GM19467 (cell line): ENCODE measurements at regions not wholly inside any gene's neighbourhood (a gene's known extent, or its start where the extent isn't known, plus 50 kb on each side); places are given as distances from the start of the nearest gene placed in this dataset.
"Not testable (repeated sequence)": the region's sequence is repeated elsewhere in the genome, so short reads cannot be mapped to it uniquely, and the experiment has no call there.

Source experiments
- ATAC-seq: cut with Tn5 transposase; IDR thresholded peaks from one replicate; pipeline ENCODE4 v1.9.1; 2021; ENCODE audit warnings: mild to moderate bottlenecking, moderate library complexity; ENCODE audit not compliant: unreplicated experiment

DNA sequence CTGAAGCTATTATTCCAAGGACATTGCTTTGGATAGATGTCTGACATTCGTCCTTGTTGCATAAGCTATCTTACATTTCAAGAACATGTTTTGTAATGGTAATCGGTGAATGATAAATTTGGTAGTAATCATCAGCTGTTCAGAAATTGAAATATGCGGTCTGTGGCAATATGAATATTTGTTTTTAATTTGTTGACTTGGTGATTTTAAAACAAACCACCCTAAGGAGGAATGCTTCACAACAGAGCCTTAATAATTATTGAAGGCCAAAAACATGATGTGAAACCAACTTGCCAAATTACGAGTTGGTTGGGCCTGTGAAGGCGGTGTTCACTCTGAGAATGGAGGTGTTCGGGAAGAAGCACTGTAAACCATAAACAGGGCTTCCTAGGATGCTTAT lies 149.7 kb upstream of the TUT7 start:
- ATAC-seq = no peak

DNA sequence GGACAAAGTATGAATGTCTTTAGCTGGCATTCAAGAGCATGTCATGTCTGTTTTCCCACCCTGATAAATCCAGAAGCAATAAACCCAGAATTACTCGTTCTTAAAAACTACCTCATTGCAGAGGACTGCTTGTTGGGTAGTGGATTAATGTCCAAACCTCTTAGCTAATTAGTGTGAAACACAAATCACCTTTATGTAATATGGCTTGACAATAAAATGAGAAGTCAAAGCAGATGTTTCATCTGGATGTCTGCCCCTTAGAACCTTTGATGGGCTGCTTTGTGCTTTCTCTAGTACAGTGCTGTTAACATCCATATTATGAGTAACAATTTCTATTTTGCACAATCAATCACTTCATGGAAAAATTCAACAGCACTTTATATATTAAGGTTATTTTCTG lies 149.1 kb upstream of the TUT7 start:
- no peak for ATAC-seq

DNA sequence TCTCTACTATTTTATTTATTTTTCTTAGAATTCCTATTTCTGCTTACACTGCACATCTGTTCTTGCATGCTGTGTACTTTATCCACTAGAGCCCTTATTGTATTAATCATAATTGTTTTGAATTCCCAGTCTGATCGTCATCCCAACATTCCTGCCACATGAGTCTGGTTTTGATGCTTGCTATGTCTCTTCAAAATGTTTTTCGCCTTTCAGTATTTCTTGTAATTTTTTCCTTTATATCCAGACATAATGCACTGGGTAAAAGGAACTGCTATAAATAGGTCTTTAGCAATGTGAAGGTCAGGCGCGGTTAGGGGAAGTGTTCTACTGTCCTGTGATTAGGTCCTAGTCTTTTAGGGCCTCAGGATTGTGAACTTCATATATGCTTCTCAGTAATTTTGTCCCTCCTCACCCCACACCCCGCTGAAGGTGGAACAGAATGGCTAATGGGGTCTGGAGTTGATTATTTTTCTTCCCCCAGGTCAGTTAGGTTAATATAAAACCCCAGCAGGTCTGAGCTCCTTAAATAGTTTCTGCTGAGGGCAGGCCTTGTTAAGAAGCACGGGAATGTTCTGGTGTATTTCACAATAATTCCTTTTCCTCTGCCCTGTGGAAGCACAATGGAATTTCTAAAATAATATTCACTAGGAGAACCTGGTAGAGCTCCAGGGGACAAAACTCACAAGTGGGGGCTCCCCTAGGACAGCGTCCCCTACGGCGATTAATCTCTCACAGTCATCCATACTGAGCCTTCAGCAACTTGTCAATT lies 146.6 kb upstream of the TUT7 start:
- no peak for ATAC-seq

DNA sequence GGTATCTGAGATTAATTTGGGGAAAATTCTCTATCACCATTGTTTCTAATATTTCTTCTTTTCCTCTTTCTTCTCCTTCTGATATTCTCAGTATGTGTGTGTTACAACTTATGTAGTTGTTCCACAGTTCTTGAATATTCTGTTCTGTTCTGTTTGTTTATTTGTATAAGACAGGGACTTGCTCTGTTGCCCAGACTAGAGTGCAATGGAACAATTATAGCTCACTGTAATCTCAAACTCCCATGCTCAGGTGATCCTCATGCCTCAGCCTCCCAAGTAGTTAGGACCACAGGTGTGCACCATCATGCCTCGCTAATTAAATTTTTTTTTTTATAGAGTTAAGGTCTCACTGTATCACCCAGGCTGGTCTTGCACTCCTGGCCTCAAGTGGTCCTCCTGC lies 145.8 kb upstream of the TUT7 start:
- no peak for ATAC-seq

DNA sequence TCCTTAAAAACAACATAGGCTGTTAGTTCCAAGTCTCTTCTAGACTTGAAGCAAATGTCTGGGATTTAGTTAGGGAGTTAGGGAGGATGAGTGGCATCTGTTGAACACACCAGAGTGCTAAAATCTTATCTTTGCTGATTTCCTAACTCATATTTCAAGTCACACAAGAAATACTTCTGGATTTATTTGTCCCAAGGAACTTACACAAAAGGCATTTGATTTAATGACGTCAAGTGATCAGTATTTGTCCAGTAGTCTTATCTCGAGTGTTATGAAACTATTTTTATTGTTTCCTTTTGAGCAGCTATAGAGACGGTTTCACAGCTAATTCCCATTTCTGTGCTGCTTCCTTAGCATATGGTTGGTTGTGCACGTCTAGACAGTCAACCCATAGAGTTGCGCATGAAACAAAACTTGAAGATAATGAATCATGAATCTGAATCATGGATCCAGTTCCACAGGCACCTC lies 140.5 kb upstream of the TUT7 start:
- no peak for ATAC-seq

DNA sequence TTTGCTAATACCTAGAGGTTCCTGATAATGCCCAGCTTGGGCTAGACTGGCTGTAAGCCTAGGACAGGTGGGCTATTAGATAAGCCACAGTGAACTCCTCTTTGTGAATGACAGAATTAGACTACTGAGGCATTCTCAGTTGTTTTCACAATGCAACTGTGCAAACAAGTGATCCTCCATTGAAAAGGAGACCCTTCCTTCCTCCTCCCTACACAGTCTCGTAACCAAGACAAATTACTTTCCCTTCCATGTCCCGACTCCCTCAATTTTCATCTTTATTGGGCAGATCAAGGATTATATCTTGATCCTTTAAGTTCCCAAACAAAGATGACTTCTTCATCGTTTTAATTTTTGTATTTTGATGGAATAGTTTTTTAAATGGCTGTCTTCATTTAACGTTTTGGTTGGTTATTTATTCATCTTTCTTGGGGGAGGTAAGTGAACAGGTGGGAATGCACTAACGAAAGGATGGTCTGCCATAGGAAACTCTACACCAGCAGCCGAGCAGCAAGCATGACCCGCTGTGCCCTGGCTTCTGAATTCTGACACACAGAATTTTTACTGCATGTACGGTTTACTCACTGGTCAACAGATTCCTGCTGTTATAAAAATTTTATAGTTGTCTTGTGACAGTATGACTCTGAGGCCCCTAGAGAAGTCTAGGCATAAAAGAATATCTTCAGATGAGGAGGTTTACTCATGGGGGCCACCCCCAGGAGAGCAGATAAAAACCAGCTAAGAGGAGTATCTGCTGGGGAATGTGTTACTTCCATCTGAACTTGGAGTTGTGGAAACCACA lies 137.5 kb upstream of the TUT7 start:
- no peak for ATAC-seq

DNA sequence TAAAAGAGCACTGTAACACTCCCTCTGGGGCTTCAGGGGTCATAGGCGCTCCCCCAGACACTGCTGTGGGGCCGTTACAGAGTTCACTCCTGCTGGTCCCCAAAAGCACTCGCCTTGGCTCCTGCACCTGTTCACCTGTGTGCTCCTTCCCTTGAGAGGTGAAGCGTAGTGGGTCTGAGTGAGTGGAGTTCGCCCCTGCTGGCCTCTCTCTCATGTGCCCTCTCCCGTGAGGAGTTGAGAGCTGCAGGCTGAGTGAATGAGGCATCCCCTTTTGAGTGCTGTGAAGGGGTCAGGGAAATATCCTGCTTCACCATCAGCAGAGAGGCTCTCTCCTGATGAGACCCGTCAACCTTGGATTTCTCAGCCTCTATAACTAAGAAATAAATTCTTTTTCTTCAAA lies 134.6 kb upstream of the TUT7 start:
- ATAC-seq = no peak

DNA sequence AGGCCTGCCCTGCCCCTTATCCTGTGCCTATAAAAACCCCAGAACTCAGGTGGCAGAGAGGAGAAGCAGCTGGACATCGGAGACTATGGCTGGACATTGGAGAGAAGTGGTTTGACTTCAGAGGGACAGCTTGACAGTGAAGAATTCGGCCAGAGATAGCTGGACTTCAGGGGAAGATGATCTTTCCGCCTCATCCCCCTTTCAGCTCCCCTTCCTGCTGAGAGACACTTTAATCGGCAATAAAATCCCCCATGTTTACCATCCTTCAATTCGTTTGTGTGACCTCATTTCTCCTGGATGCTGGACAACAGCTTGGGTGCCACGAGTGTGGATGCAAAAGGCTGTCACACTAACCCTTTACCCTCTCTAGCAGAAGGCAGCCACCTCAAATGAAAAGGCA lies 134.1 kb upstream of the TUT7 start:
- ATAC-seq = no peak

DNA sequence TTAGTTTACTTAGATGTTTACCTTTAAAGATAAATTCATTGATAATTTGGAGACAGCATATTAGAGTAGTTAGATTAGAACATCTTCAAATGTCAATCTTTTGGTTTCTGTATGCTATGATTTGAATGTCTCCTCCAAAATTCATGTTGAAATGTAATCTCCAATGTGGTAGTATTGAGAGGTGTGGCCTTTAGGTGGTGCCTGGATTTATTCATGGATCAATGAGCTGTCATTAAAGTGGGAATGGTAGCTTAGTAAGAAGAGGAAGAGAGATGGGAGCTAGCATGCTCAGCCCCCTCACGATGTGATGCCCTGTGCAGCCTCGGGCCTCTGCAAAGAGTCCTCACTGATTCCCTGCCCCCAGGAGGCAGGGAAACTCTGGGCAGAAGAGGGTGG lies 133.6 kb upstream of the TUT7 start:
- no peak for ATAC-seq

DNA sequence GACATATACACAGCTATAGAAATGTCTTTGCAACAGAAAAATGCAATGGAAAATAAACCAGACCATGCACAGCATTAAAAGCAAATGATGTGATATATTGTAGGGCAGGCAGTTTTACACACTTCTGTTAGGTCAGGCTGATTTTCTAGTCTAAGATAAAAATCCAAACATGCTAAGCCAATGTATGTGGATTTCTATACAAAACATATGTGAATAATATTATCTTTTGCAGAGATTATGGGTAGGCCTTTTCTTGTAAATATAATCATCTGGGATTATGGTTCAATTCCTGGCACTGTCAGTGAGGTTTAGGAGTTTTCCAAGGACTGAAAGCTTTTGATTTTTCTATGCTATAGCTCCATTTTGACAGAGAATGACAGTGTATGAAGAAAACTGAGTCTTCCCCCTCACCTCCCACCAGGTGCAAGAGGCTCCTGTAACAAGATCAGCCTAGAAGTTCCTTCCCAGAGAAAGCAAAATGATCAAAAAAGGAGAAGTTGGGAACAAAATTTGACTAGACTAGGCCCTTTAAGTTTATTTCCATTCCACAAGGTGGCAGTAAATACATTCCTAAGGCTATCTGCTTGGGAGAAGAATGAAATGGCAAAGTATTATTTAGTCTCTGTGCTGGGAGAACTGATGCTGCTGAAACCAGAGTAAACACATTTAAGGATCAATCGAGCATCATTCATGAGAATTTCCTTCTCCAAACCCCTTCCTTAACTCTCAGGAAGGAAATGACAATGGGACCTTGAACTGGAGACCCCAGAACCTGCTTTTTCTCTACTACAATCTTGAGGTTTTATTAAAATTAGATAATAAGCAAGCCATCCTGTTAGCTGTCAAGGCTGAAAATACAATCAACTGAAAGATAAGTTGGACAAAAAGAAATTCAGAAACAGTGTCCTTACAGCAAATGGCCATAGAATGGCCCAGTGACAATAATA lies 133.0 kb upstream of the TUT7 start:
- ATAC-seq = no peak

DNA sequence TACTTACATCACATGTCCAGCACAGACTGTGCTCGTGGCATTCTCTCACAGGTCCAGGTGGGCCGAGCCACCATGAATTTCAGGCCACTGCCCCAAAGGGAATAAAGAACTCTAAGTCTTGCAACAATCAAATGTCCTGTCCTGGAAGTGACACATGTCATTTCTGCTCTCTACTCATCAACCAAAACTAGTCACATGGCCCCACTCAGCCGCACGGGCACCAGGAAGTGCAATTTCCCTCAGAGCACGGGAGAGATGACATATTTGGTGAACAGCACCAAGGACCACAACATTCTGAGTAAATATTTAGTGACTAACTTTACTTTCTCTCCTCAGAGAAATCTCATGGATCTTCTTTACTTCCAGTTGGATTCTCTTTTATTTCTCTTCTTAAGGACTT lies 131.1 kb upstream of the TUT7 start:
- ATAC-seq = peak; percentile 63

DNA sequence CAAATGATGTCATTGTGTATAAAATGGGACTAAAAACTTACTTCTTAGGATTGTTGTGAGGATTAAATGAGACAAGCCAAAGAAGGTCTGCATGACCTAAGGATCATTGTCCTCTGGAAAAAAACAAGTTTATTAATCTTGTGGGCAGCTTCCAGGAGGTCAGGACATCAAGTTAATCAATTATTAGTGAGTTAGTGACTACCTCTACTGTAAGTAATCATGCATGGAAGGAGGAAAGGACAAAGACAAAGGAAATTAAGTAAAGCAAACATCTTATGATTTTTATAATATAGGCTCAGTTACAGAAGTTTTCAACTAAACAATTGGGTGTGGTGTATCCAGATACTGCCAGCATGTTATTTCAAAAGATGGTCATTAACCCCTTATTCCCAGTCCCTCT lies 129.3 kb upstream of the TUT7 start:
- ATAC-seq = no peak

DNA sequence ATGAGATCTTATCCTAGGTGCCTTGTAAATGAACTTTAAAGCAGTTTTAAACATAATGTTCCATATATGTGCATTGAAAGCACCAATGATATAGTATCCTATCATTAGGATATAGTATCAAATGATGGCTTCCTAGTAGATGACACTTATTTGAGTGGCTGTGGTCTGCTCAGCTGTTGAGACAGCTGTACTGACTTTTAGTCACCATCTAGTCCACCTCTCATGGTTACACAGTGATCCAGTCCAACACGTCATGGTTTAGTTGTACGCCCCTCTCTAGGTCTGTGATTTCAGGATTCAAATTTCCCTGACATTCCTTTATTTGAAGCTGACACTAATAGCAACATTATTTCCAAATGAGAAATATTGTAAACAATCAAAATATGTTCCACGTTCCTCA lies 127.3 kb upstream of the TUT7 start:
- ATAC-seq = no peak

DNA sequence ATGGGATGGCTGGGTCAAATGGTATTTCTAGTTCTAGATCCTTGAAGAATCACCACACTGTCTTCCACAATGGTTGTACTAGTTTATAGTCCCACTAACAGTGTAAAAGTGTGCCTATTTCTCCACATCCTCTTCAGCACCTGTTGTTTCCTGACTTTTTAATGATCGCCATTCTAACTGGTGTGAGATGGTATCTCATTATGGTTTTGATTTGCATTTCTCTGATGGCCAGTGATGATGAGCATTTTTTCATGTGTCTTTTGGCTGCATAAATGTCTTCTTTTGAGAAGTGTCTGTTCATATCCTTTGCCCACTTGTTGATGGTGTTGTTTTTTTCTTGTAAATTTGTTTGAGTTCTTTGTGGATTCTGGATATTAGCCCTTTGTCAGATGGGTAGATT lies 121.0 kb upstream of the TUT7 start:
- ATAC-seq = not testable (repeated sequence)

DNA sequence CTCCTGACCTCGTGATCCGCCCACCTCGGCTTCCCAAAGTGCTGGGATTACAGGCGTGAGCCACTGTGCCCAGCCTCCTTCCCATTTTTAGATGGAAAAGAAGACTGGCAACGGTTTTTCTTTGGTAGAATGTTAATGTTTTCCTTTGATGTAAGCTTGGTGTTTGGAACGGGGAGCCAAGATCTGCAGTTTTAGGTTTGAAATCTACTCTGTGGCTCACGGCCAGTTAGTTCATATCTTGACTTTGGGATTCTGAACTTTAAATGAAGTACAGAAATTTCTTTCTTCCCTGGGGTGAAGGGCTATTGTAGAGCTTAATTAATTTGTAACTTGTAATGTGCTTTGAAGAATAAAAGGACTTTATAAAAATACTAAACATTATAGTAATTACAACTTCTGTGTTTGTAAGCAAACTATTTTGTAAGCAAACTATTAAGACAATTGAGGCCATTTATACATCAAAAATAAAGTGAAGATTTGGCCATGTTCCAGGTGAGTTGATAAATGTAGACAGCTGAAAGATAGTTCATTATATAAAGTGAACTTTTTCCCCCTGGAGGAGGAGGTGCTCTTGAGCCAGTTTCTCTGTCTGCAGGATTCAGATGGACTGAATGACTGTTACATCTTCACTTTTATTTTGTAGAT lies 117.1 kb upstream of the TUT7 start:
- no peak for ATAC-seq

DNA sequence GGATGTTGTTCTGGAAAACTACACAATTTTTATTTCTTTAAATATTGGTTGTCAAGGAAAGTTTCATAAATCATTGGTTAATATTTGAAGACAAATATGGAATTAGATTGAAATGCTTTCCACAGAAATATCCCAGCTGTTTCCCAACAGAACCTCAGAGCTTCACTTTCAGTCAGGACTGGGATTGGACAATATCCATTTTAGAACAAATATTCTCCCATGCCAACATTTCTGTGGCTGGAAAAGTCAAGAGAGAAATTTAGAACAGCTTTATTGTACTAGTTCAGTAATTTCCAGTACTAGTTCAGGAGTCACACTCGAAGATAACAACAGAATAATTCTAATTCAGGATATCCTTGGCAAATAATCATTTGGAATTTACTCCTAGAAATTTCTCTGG lies 116.1 kb upstream of the TUT7 start:
- ATAC-seq = no peak

DNA sequence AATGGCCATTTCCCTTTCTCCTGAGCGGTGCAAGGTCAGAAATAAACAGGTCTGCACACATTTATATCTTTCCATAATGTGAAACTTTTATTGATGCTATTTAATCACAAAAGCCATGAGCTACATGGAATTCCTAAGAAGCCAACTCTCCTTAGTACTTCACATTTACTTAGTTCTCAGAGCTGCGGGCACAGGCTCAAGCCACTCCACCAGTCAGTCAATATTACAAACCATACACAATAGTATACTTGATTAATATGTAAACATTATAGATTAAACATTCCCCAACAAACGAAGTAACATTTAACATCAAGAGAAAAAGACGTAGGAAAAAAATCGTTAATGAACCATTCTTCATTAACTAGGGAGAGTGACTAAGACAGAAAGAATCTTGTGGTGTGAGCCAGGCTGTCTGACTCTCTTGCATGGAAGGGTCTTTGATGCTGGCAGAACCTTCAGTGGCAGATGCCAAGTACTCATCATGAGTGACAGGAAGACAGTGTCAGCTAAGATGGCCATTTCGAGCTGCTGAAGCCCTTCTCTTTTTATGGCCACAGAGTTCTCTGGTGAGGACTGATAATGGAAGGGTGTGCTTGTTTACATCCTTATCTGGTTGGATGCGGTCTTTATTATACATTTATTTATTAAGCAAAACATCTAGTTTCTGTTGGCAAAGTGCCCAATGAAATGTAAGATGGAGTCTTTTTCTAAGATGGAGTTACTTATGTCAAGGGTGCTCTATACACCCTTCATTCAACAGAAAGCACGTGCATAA lies 115.5 kb upstream of the TUT7 start:
- ATAC-seq = no peak

DNA sequence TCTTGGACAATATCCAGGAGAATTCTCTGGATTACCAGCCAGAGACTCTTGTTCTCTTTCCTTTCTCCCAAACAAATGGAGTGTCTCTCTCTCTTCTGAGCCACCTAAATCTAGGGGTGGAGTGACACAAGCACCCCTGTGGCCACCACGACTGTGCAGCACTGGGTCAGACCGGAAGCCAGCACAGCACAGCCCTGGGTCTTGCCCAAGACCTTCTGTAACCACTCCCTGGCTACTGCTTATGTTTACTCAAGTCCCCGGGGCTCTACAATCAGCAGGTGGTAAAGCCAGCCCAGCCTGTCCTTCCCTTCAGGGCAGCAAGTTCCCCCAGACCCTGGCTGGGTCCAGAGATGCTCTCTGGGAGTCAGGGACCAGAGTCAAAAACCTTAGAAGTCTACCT lies 110.0 kb upstream of the TUT7 start:
- no peak for ATAC-seq

DNA sequence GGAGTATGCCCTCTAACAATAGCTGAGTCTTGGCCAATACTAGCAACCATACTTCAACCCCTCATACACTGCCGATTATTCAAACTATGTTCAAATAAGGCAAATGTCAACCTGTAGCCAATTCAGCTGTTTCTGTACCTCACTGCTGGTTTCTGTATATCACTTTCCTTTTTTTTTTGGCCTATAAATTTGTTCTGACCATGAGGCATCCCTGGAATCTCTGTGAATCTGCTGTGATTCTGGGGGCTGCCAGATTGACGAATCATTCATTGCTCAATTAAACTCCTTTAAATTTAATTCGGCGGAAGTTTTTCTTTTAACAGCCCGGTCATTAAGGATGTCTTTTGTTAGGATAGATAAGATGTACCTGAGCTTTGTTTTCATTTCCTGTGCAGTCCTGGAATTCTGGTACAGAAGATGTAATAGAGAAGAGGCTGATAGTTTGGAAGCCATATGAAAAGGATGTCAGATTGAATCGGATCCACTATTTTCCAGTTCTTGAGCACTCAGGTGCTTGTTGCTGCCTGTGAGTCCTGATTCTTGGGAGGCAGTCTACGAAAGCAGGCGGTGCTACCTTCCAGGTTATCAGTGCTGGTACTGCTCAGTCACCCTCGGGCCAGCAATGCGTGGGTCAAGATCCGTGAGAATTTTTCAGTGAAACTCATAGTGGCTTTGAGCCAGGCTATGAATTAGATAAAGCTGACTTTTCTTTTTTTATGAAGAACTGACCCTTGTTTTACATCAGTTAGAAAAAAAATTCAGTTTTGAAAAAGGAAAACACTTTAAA lies 106.2 kb upstream of the TUT7 start:
- ATAC-seq = no peak
